ENCODE measurements at regions not wholly inside any gene's neighbourhood (a gene's known extent, or its start where the extent isn't known, plus 50 kb on each side); places are given as distances from the start of the nearest gene placed in this dataset.

GRCh38 chr7:19410106-19410505 lies 264.9 kb upstream of the FERD3L start:
- FAIRE-seq, result no peak
- Histone ChIP-seq H3K4me1 (ENCODE audit: control insufficient read depth, extremely low read depth, insufficient read depth, low read length) (peaks cover 2% of the 10 kb centered on the region), H3K27ac (ENCODE audit: control insufficient read depth, insufficient read depth, low read length) (no peak overlapping the region), H4K20me1 (ENCODE audit: control insufficient read depth, extremely low read depth, insufficient read depth, low read length) (no peaks in the 10 kb centered on the region), H3K36me3 (ENCODE audit: control insufficient read depth in 2 of 2, extremely low read depth in 1 of 2, insufficient read depth in 2 of 2, low read length in 2 of 2) (no peaks in the 10 kb centered on the region), H3K27me3 (ENCODE audit: control insufficient read depth, extremely low read depth, insufficient read depth, low read length) (no peaks in the 10 kb centered on the region), H3K4me2 (ENCODE audit: control insufficient read depth, extremely low read depth, insufficient read depth, low read depth, low read length) (no peak overlapping the region), H3K9ac (ENCODE audit: control insufficient read depth, extremely low read depth, insufficient read depth, low read length) (no peak overlapping the region), H3K9me3 (ENCODE audit: control insufficient read depth, low read depth, low read length) (no peaks in the 10 kb centered on the region), H2AFZ (ENCODE audit: control insufficient read depth, low read length) (no peak overlapping the region), H3K4me3 (ENCODE audit: control insufficient read depth in 2 of 3, extremely low read depth in 1 of 3, insufficient read depth in 2 of 3, low read depth in 1 of 3, low read length in 3 of 3) (no peak overlapping the region), H3K9me1 (ENCODE audit: control insufficient read depth, extremely low read depth, insufficient read depth, low read length) (no peaks in the 10 kb centered on the region), H3K79me2 (ENCODE audit: control insufficient read depth, insufficient read depth, low read length) (no peaks in the 10 kb centered on the region)
- dilution Hi-C loops (cut with MboI; ENCODE audit: extremely low pct_ligation_motif_present, low sequenced_read_pairs), result no loop called here
- DNase-seq (ENCODE audit: low read depth, low spot score), result no peak
- TF ChIP-seq EZH2 (IDR thresholded peaks at IDR 0.05; ENCODE audit: low read length) (no peak), CTCF (optimal IDR thresholded peaks at IDR 0.05 in 1 of 3, IDR thresholded peaks at IDR 0.05 in 1 of 3, conservative IDR thresholded peaks at IDR 0.05 in 1 of 3; ENCODE audit: extremely low read depth in 1 of 3, insufficient read depth in 2 of 3, low read length in 3 of 3) (no peak)

- DNase-seq (ENCODE audit: low read depth, low spot score) (no peak), FAIRE-seq (no peak)
- dilution Hi-C loops (cut with MboI; ENCODE audit: extremely low pct_ligation_motif_present, low sequenced_read_pairs), result no loop called here
- H3K4me3 ChIP-seq (ENCODE audit: control insufficient read depth in 2 of 3, extremely low read depth in 1 of 3, insufficient read depth in 2 of 3, low read depth in 1 of 3, low read length in 3 of 3), result no peak overlapping the region
- no peak overlapping the region for H2AFZ ChIP-seq (ENCODE audit: control insufficient read depth, low read length)
- H4K20me1 ChIP-seq (ENCODE audit: control insufficient read depth, extremely low read depth, insufficient read depth, low read length), result no peaks in the 10 kb centered on the region
- H3K9ac ChIP-seq (ENCODE audit: control insufficient read depth, extremely low read depth, insufficient read depth, low read length), result no peak overlapping the region
- no peaks in the 10 kb centered on the region for H3K27me3 ChIP-seq (ENCODE audit: control insufficient read depth, extremely low read depth, insufficient read depth, low read length)
- H3K4me2 ChIP-seq (ENCODE audit: control insufficient read depth, extremely low read depth, insufficient read depth, low read depth, low read length), result no peak overlapping the region
- TF ChIP-seq CTCF (optimal IDR thresholded peaks at IDR 0.05 in 1 of 3, IDR thresholded peaks at IDR 0.05 in 1 of 3, conservative IDR thresholded peaks at IDR 0.05 in 1 of 3; ENCODE audit: extremely low read depth in 1 of 3, insufficient read depth in 2 of 3, low read length in 3 of 3), result no peak
- TF ChIP-seq EZH2 (IDR thresholded peaks at IDR 0.05; ENCODE audit: low read length), result no peak
- no peaks in the 10 kb centered on the region for H3K36me3 ChIP-seq (ENCODE audit: control insufficient read depth in 2 of 2, extremely low read depth in 1 of 2, insufficient read depth in 2 of 2, low read length in 2 of 2)
- H3K4me1 ChIP-seq (ENCODE audit: control insufficient read depth, extremely low read depth, insufficient read depth, low read length), result peaks cover 3% of the 10 kb centered on the region
- H3K9me1 ChIP-seq (ENCODE audit: control insufficient read depth, extremely low read depth, insufficient read depth, low read length), result no peaks in the 10 kb centered on the region
- H3K79me2 ChIP-seq (ENCODE audit: control insufficient read depth, insufficient read depth, low read length), result no peaks in the 10 kb centered on the region
- H3K27ac ChIP-seq (ENCODE audit: control insufficient read depth, insufficient read depth, low read length), result no peak overlapping the region
- H3K9me3 ChIP-seq (ENCODE audit: control insufficient read depth, low read depth, low read length), result no peaks in the 10 kb centered on the region
Measured at GRCh38 chr7:19408706-19409220, 263.5 kb upstream of the FERD3L start.
